ENCODE measurements at regions not wholly inside any gene's neighbourhood (a gene's known extent, or its start where the extent isn't known, plus 50 kb on each side); places are given as distances from the start of the nearest gene placed in this dataset.

DNA sequence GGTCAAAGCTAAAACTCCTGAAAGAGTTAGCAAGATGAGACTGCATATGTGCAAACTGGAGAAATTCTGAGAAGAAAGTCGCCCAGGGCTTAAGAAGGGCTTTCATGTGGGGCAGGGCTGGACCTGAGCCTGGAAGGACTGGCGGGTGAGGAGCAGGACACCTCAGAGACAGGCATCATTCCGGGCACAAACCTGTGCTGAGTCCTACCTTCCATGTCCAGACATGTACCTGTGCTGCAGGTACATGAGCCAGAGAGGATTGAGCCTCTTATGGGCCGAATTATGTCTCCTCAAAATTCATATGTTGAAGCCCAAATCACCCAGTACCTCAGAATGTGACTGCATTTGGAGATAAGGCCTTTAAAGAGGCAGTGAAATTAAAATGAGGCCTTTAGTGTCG lies 171.0 kb downstream of the QRSL1 start:
- Mint-ChIP-seq H3K9me3 (no peaks in the 10 kb centered on the region), H3K27me3 (peaks cover 7% of the 10 kb centered on the region), H3K27ac (no peak overlapping the region), H3K4me3 (no peak overlapping the region), H3K36me3 (ENCODE audit: low read depth) (no peaks in the 10 kb centered on the region), H3K4me1 (ENCODE audit: low read depth) (no peaks in the 10 kb centered on the region)
- intact Hi-C loops (cut with micrococcal nuclease) = no loop called here
- ATAC-seq (no peak), DNase-seq (no peak)
- CTCF ChIA-PET = no interaction called here
- POLR2A ChIA-PET = no interaction called here
- TF ChIP-seq, protein P1, sequence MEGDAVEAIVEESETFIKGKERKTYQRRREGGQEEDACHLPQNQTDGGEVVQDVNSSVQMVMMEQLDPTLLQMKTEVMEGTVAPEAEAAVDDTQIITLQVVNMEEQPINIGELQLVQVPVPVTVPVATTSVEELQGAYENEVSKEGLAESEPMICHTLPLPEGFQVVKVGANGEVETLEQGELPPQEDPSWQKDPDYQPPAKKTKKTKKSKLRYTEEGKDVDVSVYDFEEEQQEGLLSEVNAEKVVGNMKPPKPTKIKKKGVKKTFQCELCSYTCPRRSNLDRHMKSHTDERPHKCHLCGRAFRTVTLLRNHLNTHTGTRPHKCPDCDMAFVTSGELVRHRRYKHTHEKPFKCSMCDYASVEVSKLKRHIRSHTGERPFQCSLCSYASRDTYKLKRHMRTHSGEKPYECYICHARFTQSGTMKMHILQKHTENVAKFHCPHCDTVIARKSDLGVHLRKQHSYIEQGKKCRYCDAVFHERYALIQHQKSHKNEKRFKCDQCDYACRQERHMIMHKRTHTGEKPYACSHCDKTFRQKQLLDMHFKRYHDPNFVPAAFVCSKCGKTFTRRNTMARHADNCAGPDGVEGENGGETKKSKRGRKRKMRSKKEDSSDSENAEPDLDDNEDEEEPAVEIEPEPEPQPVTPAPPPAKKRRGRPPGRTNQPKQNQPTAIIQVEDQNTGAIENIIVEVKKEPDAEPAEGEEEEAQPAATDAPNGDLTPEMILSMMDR (IDR thresholded peaks at IDR 0.05) = no peak

DNA sequence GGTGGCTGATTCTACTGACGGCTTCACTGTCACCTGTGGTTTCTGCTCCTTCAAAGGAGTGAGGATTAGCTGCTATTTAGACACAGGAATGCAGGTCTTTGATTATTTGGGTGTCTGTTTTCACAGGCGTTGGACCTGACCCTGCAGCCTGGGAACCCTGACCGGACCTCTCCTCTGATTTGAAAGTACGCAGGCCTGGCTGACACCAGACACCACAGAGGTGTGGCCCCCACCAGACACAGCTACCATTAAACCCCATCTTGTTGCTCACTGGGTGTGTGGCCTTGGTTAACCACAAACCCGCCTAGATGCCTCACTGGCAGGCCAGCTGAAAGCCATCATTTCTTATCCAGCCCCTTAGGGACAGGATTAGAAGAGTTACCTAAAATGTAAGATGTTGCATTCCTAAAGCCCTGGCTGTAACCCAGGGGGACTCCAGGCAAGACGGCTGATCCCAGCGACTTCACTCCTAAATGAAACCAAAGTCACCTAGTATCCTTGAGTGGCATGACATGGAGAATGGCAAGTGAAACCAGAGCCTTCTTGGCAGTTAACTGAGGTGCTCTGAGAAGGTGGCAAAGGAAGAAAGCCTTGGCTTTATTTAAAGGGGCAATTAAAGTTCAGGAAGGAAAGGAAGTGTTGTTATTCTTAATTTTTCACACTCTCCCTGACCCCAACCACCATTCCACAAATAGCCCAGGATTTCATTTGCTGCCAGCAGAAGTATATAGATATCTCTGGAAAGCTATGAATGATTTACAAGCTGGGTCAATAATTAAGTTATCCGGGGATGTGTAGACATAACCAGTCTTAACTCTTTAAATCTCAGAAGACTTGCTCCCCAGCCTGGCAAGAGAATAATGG lies 169.9 kb downstream of the QRSL1 start:
- H3K4me3 Mint-ChIP-seq = no peak overlapping the region
- H3K36me3 Mint-ChIP-seq (ENCODE audit: low read depth) = no peaks in the 10 kb centered on the region
- CTCF ChIA-PET = no interaction called here
- TF ChIP-seq, protein P1 (IDR thresholded peaks at IDR 0.05) = no peak
- H3K27ac Mint-ChIP-seq = no peak overlapping the region
- DNase-seq (peak; percentile 4), ATAC-seq (no peak)
- intact Hi-C loops (cut with micrococcal nuclease) = no loop called here
- H3K27me3 Mint-ChIP-seq = peaks cover 7% of the 10 kb centered on the region
- no peaks in the 10 kb centered on the region for H3K9me3 Mint-ChIP-seq
- POLR2A ChIA-PET = no interaction called here
- no peaks in the 10 kb centered on the region for H3K4me1 Mint-ChIP-seq (ENCODE audit: low read depth)

DNA sequence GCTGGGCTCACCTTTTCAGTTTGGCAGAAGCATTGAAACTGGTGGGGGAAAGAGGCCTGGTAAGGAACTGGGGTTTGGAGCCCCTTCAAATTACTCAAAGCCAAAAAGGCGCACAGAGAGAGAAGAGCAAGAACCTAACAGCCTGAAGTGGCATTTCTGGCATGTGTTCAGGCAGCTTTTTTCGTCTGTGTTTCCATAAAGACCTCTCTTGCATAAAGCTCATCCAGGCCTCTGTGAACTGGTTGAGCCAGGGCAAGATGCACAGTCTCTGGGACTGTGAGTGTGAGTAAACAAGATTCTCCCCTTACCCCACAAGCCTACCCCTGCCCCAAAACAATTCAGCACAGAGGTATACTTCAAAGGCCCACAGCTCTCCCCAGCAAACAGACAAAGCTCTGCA lies 167.8 kb downstream of the QRSL1 start:
- peaks cover 7% of the 10 kb centered on the region for H3K27me3 Mint-ChIP-seq

DNA sequence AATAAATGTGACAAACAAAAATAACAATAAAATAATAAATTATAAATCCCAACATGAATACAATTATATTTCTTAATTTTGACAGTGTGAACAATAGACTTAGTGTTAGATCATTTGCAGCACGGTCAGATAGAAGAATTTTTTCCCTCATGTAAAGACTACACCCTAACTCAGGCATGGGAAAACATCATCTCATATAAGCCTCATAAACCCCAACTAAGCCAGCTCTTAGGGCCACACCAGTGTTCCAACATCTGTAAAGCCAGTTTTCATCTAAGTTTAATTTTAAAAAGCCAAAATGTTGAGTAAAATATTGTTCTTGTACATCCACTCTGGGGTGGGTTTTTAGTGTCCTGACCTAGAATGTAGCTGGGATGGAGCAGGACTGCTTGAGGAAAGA lies 167.4 kb downstream of the QRSL1 start:
- TF ChIP-seq, protein P1 (IDR thresholded peaks at IDR 0.05) = no peak

More for the DNA sequence above, 167.8 kb downstream of the QRSL1 start:
- ChIA-PET CTCF (no interaction called here), POLR2A (no interaction called here)
- no peaks in the 10 kb centered on the region for H3K4me1 Mint-ChIP-seq (ENCODE audit: low read depth)
- intact Hi-C loops (cut with micrococcal nuclease) = no loop called here
- TF ChIP-seq, protein P1 (IDR thresholded peaks at IDR 0.05) = no peak
- DNase-seq (no peak), ATAC-seq (no peak)
- H3K36me3 Mint-ChIP-seq (ENCODE audit: low read depth) = no peaks in the 10 kb centered on the region
- H3K4me3 Mint-ChIP-seq = no peak overlapping the region
- H3K9me3 Mint-ChIP-seq = no peaks in the 10 kb centered on the region
- H3K27ac Mint-ChIP-seq = no peak overlapping the region

DNA sequence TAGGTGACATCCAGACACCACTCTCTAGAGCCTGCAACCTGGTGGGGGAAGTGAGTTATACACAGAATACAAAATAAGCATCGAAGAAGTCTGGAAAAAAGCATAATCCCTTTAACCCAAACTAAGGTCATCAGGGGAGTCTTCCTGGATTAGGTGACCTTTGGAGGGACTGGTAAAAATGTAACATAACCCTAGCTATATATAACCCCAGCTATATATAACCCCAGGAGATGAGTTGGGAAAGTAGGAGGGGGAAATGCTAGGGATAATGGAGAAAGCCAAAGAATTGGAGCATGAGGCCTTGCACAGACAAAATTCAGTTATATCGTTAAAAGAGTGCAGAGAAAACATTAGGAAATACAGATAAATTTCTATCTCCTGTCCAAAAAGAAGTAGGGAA lies 164.8 kb downstream of the QRSL1 start:
- CTCF ChIA-PET = no interaction called here

More for the DNA sequence above, 167.4 kb downstream of the QRSL1 start:
- H3K4me1 Mint-ChIP-seq (ENCODE audit: low read depth) = no peaks in the 10 kb centered on the region
- peaks cover 7% of the 10 kb centered on the region for H3K27me3 Mint-ChIP-seq
- no peak overlapping the region for H3K27ac Mint-ChIP-seq
- no peak overlapping the region for H3K4me3 Mint-ChIP-seq
- no peaks in the 10 kb centered on the region for H3K9me3 Mint-ChIP-seq
- intact Hi-C loops (cut with micrococcal nuclease) = no loop called here
- ATAC-seq (no peak), DNase-seq (no peak)
- no peaks in the 10 kb centered on the region for H3K36me3 Mint-ChIP-seq (ENCODE audit: low read depth)
- POLR2A ChIA-PET = no interaction called here
- CTCF ChIA-PET = no interaction called here

More for the DNA sequence above, 164.8 kb downstream of the QRSL1 start:
- Mint-ChIP-seq H3K9me3 (no peaks in the 10 kb centered on the region), H3K4me1 (ENCODE audit: low read depth) (no peaks in the 10 kb centered on the region), H3K27ac (no peak overlapping the region), H3K4me3 (no peak overlapping the region), H3K36me3 (ENCODE audit: low read depth) (no peaks in the 10 kb centered on the region), H3K27me3 (peaks cover 5% of the 10 kb centered on the region)
- POLR2A ChIA-PET = no interaction called here
- ATAC-seq = no peak
- TF ChIP-seq, protein P1 (IDR thresholded peaks at IDR 0.05) = no peak
- no peak for DNase-seq
- intact Hi-C loops (cut with micrococcal nuclease) = no loop called here
